CD8-positive, alpha-beta memory T cell (primary cell): ENCODE measurements at regions not wholly inside any gene's neighbourhood (a gene's known extent, or its start where the extent isn't known, plus 50 kb on each side); places are given as distances from the start of the nearest gene placed in this dataset.

Experiments
- CTCF ChIA-PET: fragments of 350-600 bp; sonication (Branson Sonifier 250); formaldehyde crosslinking; loops from one replicate; lab custom pipeline; 2021; ENCODE audit warnings: antibody characterized with exemption; lab: Charles Lee
- POLR2A ChIA-PET: fragments of 350-600 bp; sonication (Branson Sonifier 250); formaldehyde crosslinking; loops from one replicate; lab custom pipeline; 2021; ENCODE audit warnings: antibody characterized with exemption; lab: Charles Lee
- DNase-seq, 5 donors: peaks; one replicate each; pipeline versions ENCODE4 v3.0.0 to v3.0.0-alpha.2; 2020 to 2022; ENCODE audit warnings: mixed read lengths in 1 of 5
- H3K27ac ChIP-seq: one replicate; pipeline ENCODE4 v1.7.0; 2013; ENCODE audit warnings: low read depth, mild to moderate bottlenecking, low read length, moderate library complexity
- H3K27me3 ChIP-seq: 2 replicates; pipeline ENCODE4 v1.7.0; 2013; ENCODE audit warnings: low read length, mild to moderate bottlenecking; ENCODE audit not compliant: insufficient read depth, poor library complexity, severe bottlenecking
- H3K36me3 ChIP-seq: 2 replicates; pipeline ENCODE4 v1.7.0; 2013; ENCODE audit warnings: mild to moderate bottlenecking, low read length, moderate library complexity; ENCODE audit not compliant: insufficient read depth
- H3K4me1 ChIP-seq: 2 replicates; pipeline ENCODE4 v1.7.0; 2013; ENCODE audit warnings: mild to moderate bottlenecking, low read length, moderate library complexity; ENCODE audit not compliant: insufficient read depth
- H3K4me3 ChIP-seq: 2 replicates; pipeline ENCODE4 v1.7.0; 2013; ENCODE audit warnings: mild to moderate bottlenecking, low read length
- H3K9me3 ChIP-seq: 2 replicates; pipeline ENCODE4 v1.7.0; 2013; ENCODE audit warnings: mild to moderate bottlenecking, low read length
- H3K27ac Mint-ChIP-seq, 8 donors: one replicate each; pipeline ENCODE4 v1.8.0; 2020 to 2021; ENCODE audit warnings: mixed read lengths in 8 of 8, mild to moderate bottlenecking in 6 of 8, inconsistent platforms in 3 of 8, moderate library complexity in 3 of 8
- H3K27me3 Mint-ChIP-seq, 2 donors: one replicate each; pipeline ENCODE4 v1.8.0; 2020 to 2021; ENCODE audit warnings: mixed read lengths in 2 of 2, mild to moderate bottlenecking in 1 of 2, moderate library complexity in 1 of 2
- H3K36me3 Mint-ChIP-seq, 3 donors: one replicate each; pipeline ENCODE4 v1.8.0; 2020 to 2021; ENCODE audit warnings: mixed read lengths in 3 of 3, inconsistent platforms in 1 of 3, mild to moderate bottlenecking in 1 of 3
- H3K4me1 Mint-ChIP-seq, 3 donors: one replicate each; pipeline ENCODE4 v1.8.0; 2020 to 2021; ENCODE audit warnings: mixed read lengths in 3 of 3, inconsistent platforms in 1 of 3, mild to moderate bottlenecking in 1 of 3
- H3K4me3 Mint-ChIP-seq, 7 donors: one replicate each; pipeline ENCODE4 v1.8.0; 2020 to 2021; ENCODE audit warnings: mixed read lengths in 7 of 7, mild to moderate bottlenecking in 6 of 7, moderate library complexity in 4 of 7, inconsistent platforms in 2 of 7
- H3K9me3 Mint-ChIP-seq, 5 donors: one replicate each; pipeline ENCODE4 v1.8.0; 2020 to 2022; ENCODE audit warnings: mixed read lengths in 5 of 5, mild to moderate bottlenecking in 3 of 5, moderate library complexity in 2 of 5, inconsistent platforms in 1 of 5

DNA sequence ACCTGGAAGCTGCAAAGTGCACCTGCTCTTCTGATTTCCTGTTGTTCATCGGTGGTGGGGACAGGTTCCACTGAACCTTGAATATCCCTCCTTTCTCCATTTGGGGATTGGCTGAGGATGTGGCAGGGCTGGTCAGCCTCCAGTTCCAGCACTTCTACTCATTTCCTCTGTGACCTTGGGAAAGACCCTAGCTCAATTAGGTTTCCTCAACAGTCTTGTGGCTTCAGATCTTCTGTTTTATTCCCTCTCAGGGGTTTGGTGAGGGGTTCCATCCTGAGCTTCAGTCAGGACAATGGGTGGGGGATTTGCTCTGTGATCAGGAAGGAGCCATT, 317.1 kb upstream of the PROX1 start:
- no peak overlapping the region for H3K4me3 ChIP-seq
- no peaks in the 10 kb centered on the region for H3K27me3 ChIP-seq
- ChIA-PET CTCF (no interaction called here), POLR2A (no interaction called here)
- Mint-ChIP-seq H3K36me3 (no peaks in the 10 kb centered on the region), H3K27me3 (peaks cover 3% of the 10 kb centered on the region in 2 donors), H3K9me3 (peaks cover 0 to 7% (median 0%) of the 10 kb centered on the region in 5 donors), H3K4me3 (peak overlapping the region in 1 of 7 donors; percentile 46), H3K4me1 (no peaks in the 10 kb centered on the region), H3K27ac (peak overlapping the region in 1 of 8 donors; percentile 59)
- peaks cover 13% of the 10 kb centered on the region for H3K4me1 ChIP-seq
- no peak overlapping the region for H3K27ac ChIP-seq
- no peak for DNase-seq
- no peaks in the 10 kb centered on the region for H3K36me3 ChIP-seq
- no peaks in the 10 kb centered on the region for H3K9me3 ChIP-seq

DNA sequence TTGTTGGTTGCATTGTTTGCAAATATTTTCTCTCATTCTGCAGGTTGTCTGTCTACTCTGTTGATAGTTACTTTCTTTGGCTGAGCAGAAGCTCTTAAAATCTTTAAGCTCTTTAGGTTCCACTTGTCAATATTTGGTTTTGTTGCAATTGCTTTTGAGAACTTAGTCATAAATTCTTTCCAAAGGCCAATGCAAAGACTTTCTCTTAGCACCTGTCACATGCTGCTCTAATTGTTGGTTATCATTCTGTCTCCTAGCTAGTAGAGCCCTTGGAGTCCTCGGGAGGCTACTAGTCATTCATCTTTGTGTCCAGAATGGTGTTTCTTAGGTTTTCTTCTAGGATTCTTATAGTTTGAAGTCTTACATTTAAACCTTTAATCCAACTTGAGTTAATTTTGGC, 312.7 kb upstream of the PROX1 start:
- Mint-ChIP-seq H3K27me3 (peaks cover 3 to 4% of the 10 kb centered on the region in 2 donors), H3K27ac (no peak overlapping the region), H3K4me1 (no peaks in the 10 kb centered on the region), H3K9me3 (peaks cover 0 to 4% (median 0%) of the 10 kb centered on the region in 5 donors), H3K4me3 (no peak overlapping the region), H3K36me3 (no peaks in the 10 kb centered on the region)
- Histone ChIP-seq H3K9me3 (no peaks in the 10 kb centered on the region), H3K4me3 (no peak overlapping the region), H3K36me3 (no peaks in the 10 kb centered on the region), H3K27ac (no peak overlapping the region), H3K27me3 (no peaks in the 10 kb centered on the region), H3K4me1 (peaks cover 8% of the 10 kb centered on the region)
- no peak for DNase-seq
- CTCF ChIA-PET = no interaction called here
- POLR2A ChIA-PET = no interaction called here

DNA sequence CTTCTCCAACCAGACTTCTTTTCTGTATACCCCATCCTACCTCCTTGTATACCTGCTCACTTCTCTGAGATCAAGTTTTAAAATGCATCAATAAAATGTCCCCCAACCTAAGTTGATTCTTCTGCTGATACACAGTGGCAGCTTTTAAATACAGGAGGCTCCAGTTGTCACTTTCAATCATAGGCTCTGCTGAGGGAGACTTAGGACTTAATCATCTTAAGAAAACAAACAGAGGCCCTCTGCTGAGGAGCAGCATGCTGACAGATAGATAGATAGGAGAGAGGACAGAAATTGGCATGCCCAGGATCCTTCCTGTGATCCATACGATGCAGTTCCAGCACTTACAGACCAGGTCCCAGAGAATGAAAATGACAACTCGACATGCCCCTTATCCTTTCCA, 311.0 kb upstream of the PROX1 start:
- H3K4me1 Mint-ChIP-seq = no peaks in the 10 kb centered on the region
- Histone ChIP-seq H3K27ac (no peak overlapping the region), H3K9me3 (no peaks in the 10 kb centered on the region), H3K36me3 (no peaks in the 10 kb centered on the region), H3K4me3 (no peak overlapping the region), H3K4me1 (no peaks in the 10 kb centered on the region), H3K27me3 (no peaks in the 10 kb centered on the region)
- H3K27me3 Mint-ChIP-seq = peaks cover 3 to 4% of the 10 kb centered on the region in 2 donors
- DNase-seq = no peak
- H3K27ac Mint-ChIP-seq = no peak overlapping the region
- POLR2A ChIA-PET = no interaction called here
- H3K4me3 Mint-ChIP-seq = no peak overlapping the region
- H3K9me3 Mint-ChIP-seq = peaks cover 0 to 7% (median 0%) of the 10 kb centered on the region in 5 donors
- CTCF ChIA-PET = no interaction called here
- H3K36me3 Mint-ChIP-seq = no peaks in the 10 kb centered on the region

DNA sequence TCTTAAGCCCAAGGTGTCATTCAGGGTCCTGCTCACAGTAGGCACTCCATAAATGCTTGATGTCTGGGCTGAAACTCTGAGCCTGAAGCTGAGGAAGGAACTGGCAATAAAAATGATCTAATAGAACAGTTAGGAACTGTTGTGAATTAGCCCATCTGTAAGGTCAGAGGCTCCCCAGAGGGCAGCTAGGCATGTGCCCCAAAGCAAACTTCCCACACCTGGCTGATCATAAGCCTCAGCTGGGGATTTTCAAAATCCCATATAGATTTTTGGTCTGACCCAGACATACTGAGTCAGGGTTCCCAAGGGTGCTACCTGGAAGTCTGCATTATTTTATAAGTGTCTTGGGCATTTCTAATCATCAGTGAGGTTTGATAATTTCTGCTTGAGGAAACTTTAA, 309.4 kb upstream of the PROX1 start:
- ChIA-PET POLR2A (no interaction called here), CTCF (no interaction called here)
- no peak overlapping the region for H3K4me3 Mint-ChIP-seq
- H3K36me3 Mint-ChIP-seq = no peaks in the 10 kb centered on the region
- Histone ChIP-seq H3K4me1 (no peaks in the 10 kb centered on the region), H3K27ac (no peak overlapping the region), H3K36me3 (no peaks in the 10 kb centered on the region), H3K9me3 (no peaks in the 10 kb centered on the region), H3K27me3 (no peaks in the 10 kb centered on the region), H3K4me3 (no peak overlapping the region)
- peaks cover 0 to 7% (median 0%) of the 10 kb centered on the region in 5 donors for H3K9me3 Mint-ChIP-seq
- no peaks in the 10 kb centered on the region for H3K4me1 Mint-ChIP-seq
- peaks cover 4 to 5% of the 10 kb centered on the region in 2 donors for H3K27me3 Mint-ChIP-seq
- no peak for DNase-seq
- no peak overlapping the region for H3K27ac Mint-ChIP-seq

DNA sequence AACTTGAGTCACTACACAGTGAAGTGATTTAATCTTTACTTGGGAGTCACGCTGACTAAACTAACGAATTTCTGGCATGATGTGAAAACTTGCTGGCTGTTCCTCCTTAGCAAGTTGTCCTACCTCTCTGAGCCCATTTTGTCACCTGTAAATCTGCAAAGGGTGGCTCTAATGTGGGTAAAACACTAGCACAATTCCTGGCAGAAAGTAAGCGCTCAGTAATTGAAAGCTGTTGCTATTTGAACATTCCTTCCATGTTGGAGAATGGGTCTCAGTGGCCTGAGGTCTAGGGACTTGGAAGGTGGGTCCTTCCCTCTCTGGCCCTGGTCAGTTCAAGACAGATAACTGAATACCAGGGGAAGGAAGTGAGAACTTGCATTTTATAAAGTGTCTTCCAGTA, 309.0 kb upstream of the PROX1 start:
- Mint-ChIP-seq H3K36me3 (no peaks in the 10 kb centered on the region), H3K27ac (no peak overlapping the region), H3K9me3 (peaks cover 0 to 7% (median 0%) of the 10 kb centered on the region in 5 donors), H3K4me1 (no peaks in the 10 kb centered on the region), H3K27me3 (peaks cover 4 to 5% of the 10 kb centered on the region in 2 donors), H3K4me3 (no peak overlapping the region)
- Histone ChIP-seq H3K4me1 (no peaks in the 10 kb centered on the region), H3K36me3 (no peaks in the 10 kb centered on the region), H3K4me3 (no peak overlapping the region), H3K27me3 (no peaks in the 10 kb centered on the region), H3K9me3 (no peaks in the 10 kb centered on the region), H3K27ac (no peak overlapping the region)
- ChIA-PET CTCF (no interaction called here), POLR2A (no interaction called here)
- DNase-seq = no peak

DNA sequence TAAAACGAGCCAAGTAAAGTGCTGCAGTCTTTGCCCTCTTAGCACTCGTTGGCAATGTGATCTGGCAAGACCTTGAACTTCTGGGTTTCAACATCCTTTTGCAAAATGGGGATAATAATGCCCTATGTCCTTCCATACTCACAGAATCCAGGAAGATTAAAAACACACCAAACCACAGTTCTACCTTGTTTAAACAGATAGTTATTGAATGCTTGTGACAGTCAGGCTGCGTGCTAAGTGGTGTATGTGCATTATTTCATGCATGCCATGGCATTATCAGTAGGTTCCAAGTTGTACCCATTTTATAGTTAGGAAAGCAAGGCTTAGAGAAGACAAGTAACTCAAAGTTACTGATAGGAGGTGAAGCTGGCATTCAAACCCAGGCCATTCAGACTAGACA, 308.6 kb upstream of the PROX1 start:
- H3K4me1 ChIP-seq = no peaks in the 10 kb centered on the region
- ChIA-PET CTCF (no interaction called here), POLR2A (no interaction called here)
- peaks cover 0 to 7% (median 0%) of the 10 kb centered on the region in 5 donors for H3K9me3 Mint-ChIP-seq
- H3K27me3 Mint-ChIP-seq = peaks cover 4 to 5% of the 10 kb centered on the region in 2 donors
- no peak overlapping the region for H3K27ac Mint-ChIP-seq
- no peaks in the 10 kb centered on the region for H3K36me3 Mint-ChIP-seq
- no peak overlapping the region for H3K4me3 ChIP-seq
- no peaks in the 10 kb centered on the region for H3K27me3 ChIP-seq
- H3K9me3 ChIP-seq = no peaks in the 10 kb centered on the region
- no peaks in the 10 kb centered on the region for H3K36me3 ChIP-seq
- no peak for DNase-seq
- H3K27ac ChIP-seq = no peak overlapping the region
- no peaks in the 10 kb centered on the region for H3K4me1 Mint-ChIP-seq
- no peak overlapping the region for H3K4me3 Mint-ChIP-seq

DNA sequence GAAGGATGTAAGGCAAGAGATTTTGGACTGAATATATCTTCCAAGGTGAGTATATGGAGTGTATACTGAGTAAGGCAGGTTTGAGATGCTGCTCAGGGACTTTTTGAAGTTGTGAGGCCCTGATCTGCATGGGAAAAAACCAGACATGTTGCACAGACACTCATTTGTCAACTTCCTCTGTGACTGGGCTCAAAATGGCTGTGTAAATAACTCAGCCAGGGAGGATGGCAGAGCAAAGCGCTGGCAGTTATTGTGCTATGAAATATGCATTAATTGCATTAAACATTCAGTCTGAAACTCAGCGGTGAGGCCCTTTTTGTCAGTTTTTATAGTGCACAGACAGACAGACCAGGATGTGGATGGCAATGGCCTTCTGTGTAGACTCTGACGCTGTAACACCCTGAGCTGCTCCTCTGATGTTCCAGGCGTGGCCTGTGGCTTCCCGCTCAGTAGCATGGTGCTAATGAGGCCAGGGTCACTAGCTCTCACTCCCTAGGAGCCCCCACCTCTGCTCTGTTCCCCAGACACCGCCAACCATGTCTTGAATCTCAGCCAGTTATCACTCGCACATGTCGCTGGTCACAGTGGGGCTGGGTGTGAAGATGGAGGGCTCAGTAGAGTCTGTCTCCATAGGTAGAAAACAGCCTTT, 307.0 kb upstream of the PROX1 start:
- CTCF ChIA-PET = no interaction called here
- peaks cover 0 to 7% (median 0%) of the 10 kb centered on the region in 5 donors for H3K9me3 Mint-ChIP-seq

DNA sequence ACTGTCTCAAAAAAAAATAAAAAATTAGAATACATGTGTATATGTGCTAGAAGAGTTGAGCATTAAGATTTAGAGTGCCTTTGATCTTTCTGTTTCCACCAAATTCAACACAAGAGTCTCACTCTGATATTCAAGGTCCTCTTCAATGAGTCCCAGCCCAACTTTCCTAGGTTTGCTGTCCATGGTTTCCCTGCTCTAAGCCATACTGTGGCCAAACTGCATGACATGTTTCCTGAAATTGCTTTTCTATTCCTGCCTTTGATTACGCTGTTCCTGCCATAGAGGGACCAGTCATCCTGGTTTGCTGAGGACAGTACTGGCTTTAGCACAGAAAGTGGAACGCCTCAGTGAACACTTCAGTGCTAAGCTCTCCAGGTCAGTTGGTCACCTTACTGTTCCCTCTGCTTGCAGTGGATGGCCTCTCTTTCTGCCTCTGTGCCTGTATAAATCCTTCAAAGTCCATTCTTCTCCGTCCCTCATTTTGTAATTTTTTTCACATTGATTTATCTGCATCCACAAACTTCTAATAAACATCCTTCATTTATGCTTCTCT, 305.9 kb upstream of the PROX1 start:
- H3K4me1 Mint-ChIP-seq = no peaks in the 10 kb centered on the region
- CTCF ChIA-PET = no interaction called here
- no peaks in the 10 kb centered on the region for H3K4me1 ChIP-seq
- H3K4me3 Mint-ChIP-seq = no peak overlapping the region
- H3K4me3 ChIP-seq = no peak overlapping the region
- peaks cover 2 to 4% of the 10 kb centered on the region in 2 donors for H3K27me3 Mint-ChIP-seq
- H3K36me3 ChIP-seq = no peaks in the 10 kb centered on the region
- POLR2A ChIA-PET = no interaction called here
- no peaks in the 10 kb centered on the region for H3K27me3 ChIP-seq
- no peak overlapping the region for H3K27ac Mint-ChIP-seq
- no peak overlapping the region for H3K27ac ChIP-seq
- no peaks in the 10 kb centered on the region for H3K9me3 ChIP-seq
- peaks cover 0 to 3% (median 0%) of the 10 kb centered on the region in 5 donors for H3K9me3 Mint-ChIP-seq
- H3K36me3 Mint-ChIP-seq = no peaks in the 10 kb centered on the region
- no peak for DNase-seq

More for the DNA sequence above, 307.0 kb upstream of the PROX1 start:
- Mint-ChIP-seq H3K4me1 (no peaks in the 10 kb centered on the region), H3K27me3 (peaks cover 2 to 4% of the 10 kb centered on the region in 2 donors), H3K36me3 (no peaks in the 10 kb centered on the region), H3K4me3 (no peak overlapping the region), H3K27ac (no peak overlapping the region)
- Histone ChIP-seq H3K9me3 (no peaks in the 10 kb centered on the region), H3K27ac (no peak overlapping the region), H3K4me1 (no peaks in the 10 kb centered on the region), H3K4me3 (no peak overlapping the region), H3K36me3 (no peaks in the 10 kb centered on the region), H3K27me3 (no peaks in the 10 kb centered on the region)
- no peak for DNase-seq
- POLR2A ChIA-PET = no interaction called here
